Naive thymus-derived CD4-positive, alpha-beta T cell (primary cell): ENCODE measurements at regions not wholly inside any gene's neighbourhood (a gene's known extent, or its start where the extent isn't known, plus 50 kb on each side); places are given as distances from the start of the nearest gene placed in this dataset.

ENCODE experiments used
- ATAC-seq: fragments of 150-1000 bp; cut with Tn5 transposase; 2 replicates; pipeline ENCODE4 v1.10.0; 2021; ENCODE audit warnings: mild to moderate bottlenecking, moderate library complexity
- CTCF ChIA-PET: fragments of 350-600 bp; sonication (Branson Sonifier 250); formaldehyde crosslinking; loops from one replicate; lab custom pipeline; 2021; ENCODE audit warnings: antibody characterized with exemption; lab: Charles Lee
- POLR2A ChIA-PET: fragments of 350-600 bp; sonication (Branson Sonifier 250); formaldehyde crosslinking; loops from one replicate; lab custom pipeline; 2021; ENCODE audit warnings: antibody characterized with exemption, inconsistent platforms; lab: Charles Lee
- DNase-seq, 9 donors: peaks; one replicate each; pipeline versions ENCODE4 v3.0.0 to v3.0.0-alpha.2; 2020 to 2022; ENCODE audit warnings: mixed read lengths in 1 of 9
- H3K27ac ChIP-seq: one replicate; pipeline ENCODE4 v1.7.0; 2013; ENCODE audit warnings: mild to moderate bottlenecking, low read depth, low read length, moderate library complexity
- H3K27me3 ChIP-seq, 2 donors: one replicate each; pipeline ENCODE4 v1.7.0; 2013; ENCODE audit warnings: low read length in 2 of 2, mild to moderate bottlenecking in 2 of 2, moderate library complexity in 2 of 2; ENCODE audit not compliant: control insufficient read depth in 2 of 2, insufficient read depth in 2 of 2
- H3K36me3 ChIP-seq, 3 experiments: 1 replicate in 2 of 3; 2 replicates in 1 of 3; pipeline ENCODE4 v1.7.0; 2013; ENCODE audit warnings: low read length in 3 of 3, mild to moderate bottlenecking in 3 of 3, moderate library complexity in 1 of 3; ENCODE audit not compliant: insufficient read depth in 3 of 3, control insufficient read depth in 2 of 3
- H3K4me1 ChIP-seq, 2 donors: one replicate each; pipeline ENCODE4 v1.7.0; 2013; ENCODE audit warnings: low read length in 2 of 2, mild to moderate bottlenecking in 2 of 2, moderate library complexity in 1 of 2; ENCODE audit not compliant: control insufficient read depth in 2 of 2, insufficient read depth in 2 of 2
- H3K4me3 ChIP-seq: 2 replicates; pipeline ENCODE4 v1.7.0; 2013; ENCODE audit warnings: mild to moderate bottlenecking, low read length
- H3K9me3 ChIP-seq, 3 experiments: 1 replicate in 2 of 3; 2 replicates in 1 of 3; pipeline ENCODE4 v1.7.0; 2013; ENCODE audit warnings: low read length in 3 of 3; ENCODE audit not compliant: control insufficient read depth in 2 of 3
- H3K27ac Mint-ChIP-seq, 9 donors: one replicate each; pipeline ENCODE4 v1.8.0; 2020 to 2022; ENCODE audit warnings: mixed read lengths in 9 of 9, mild to moderate bottlenecking in 8 of 9, moderate library complexity in 5 of 9, inconsistent platforms in 2 of 9
- H3K27me3 Mint-ChIP-seq, 5 donors: one replicate each; pipeline ENCODE4 v1.8.0; 2021 to 2022; ENCODE audit warnings: mixed read lengths in 5 of 5, mild to moderate bottlenecking in 1 of 5
- H3K36me3 Mint-ChIP-seq, 5 donors: one replicate each; pipeline ENCODE4 v1.8.0; 2020 to 2022; ENCODE audit warnings: mixed read lengths in 5 of 5, mild to moderate bottlenecking in 3 of 5, inconsistent platforms in 1 of 5
- H3K4me1 Mint-ChIP-seq, 7 donors: one replicate each; pipeline ENCODE4 v1.8.0; 2020 to 2022; ENCODE audit warnings: mixed read lengths in 7 of 7, mild to moderate bottlenecking in 3 of 7, inconsistent platforms in 1 of 7
- H3K4me3 Mint-ChIP-seq, 10 donors: one replicate each; pipeline ENCODE4 v1.8.0; 2020 to 2022; ENCODE audit warnings: mild to moderate bottlenecking in 10 of 10, mixed read lengths in 10 of 10, moderate library complexity in 6 of 10, inconsistent platforms in 2 of 10
- H3K9me3 Mint-ChIP-seq, 11 donors: one replicate each; pipeline ENCODE4 v1.8.0; 2020 to 2022; ENCODE audit warnings: mixed read lengths in 11 of 11, mild to moderate bottlenecking in 4 of 11, inconsistent platforms in 1 of 11, moderate library complexity in 1 of 11
- intact Hi-C, 2 donors: fragments of 100-400 bp; cut with micrococcal nuclease; formaldehyde crosslinking; loops; one replicate each; pipeline ENCODE4 v1.15.1; 2023

GRCh38 chr4:126958482-126958881 is 674.3 kb upstream of the INTU start:
- Histone ChIP-seq H3K27me3 (no peaks in the 10 kb centered on the region), H3K4me1 (no peaks in the 10 kb centered on the region), H3K36me3 (no peaks in the 10 kb centered on the region), H3K9me3 (no peaks in the 10 kb centered on the region), H3K4me3 (no peak overlapping the region), H3K27ac (no peak overlapping the region)
- H3K4me3 Mint-ChIP-seq, result no peak overlapping the region
- no peak for ATAC-seq
- H3K27ac Mint-ChIP-seq, result no peak overlapping the region
- DNase-seq, result no peak
- ChIA-PET CTCF (no interaction called here), POLR2A (no interaction called here)
- H3K27me3 Mint-ChIP-seq, result no peaks in the 10 kb centered on the region
- H3K36me3 Mint-ChIP-seq, result no peaks in the 10 kb centered on the region
- peaks cover 0 to 10% (median 2%) of the 10 kb centered on the region in 11 donors for H3K9me3 Mint-ChIP-seq
- H3K4me1 Mint-ChIP-seq, result no peaks in the 10 kb centered on the region
- intact Hi-C loops, result no loop called here

GRCh38 chr4:126959056-126959745 is 673.6 kb upstream of the INTU start:
- Histone ChIP-seq H3K27ac (no peak overlapping the region), H3K4me1 (no peaks in the 10 kb centered on the region), H3K4me3 (no peak overlapping the region), H3K27me3 (no peaks in the 10 kb centered on the region), H3K9me3 (no peaks in the 10 kb centered on the region), H3K36me3 (no peaks in the 10 kb centered on the region)
- intact Hi-C loops, result no loop called here
- Mint-ChIP-seq H3K27me3 (no peaks in the 10 kb centered on the region), H3K4me1 (no peaks in the 10 kb centered on the region), H3K4me3 (no peak overlapping the region), H3K36me3 (no peaks in the 10 kb centered on the region), H3K27ac (no peak overlapping the region), H3K9me3 (peaks cover 0 to 10% (median 3%) of the 10 kb centered on the region in 11 donors)
- ChIA-PET CTCF (no interaction called here), POLR2A (no interaction called here)
- ATAC-seq (no peak), DNase-seq (no peak)

GRCh38 chr4:126960760-126961159 is 672.0 kb upstream of the INTU start:
- H3K4me1 Mint-ChIP-seq, result no peaks in the 10 kb centered on the region
- ChIA-PET POLR2A (no interaction called here), CTCF (no interaction called here)
- H3K27me3 Mint-ChIP-seq, result no peaks in the 10 kb centered on the region
- H3K4me3 Mint-ChIP-seq, result no peak overlapping the region
- intact Hi-C loops, result no loop called here
- no peak overlapping the region for H3K4me3 ChIP-seq
- H3K9me3 Mint-ChIP-seq, result peaks cover 0 to 14% (median 2%) of the 10 kb centered on the region in 11 donors
- ATAC-seq (no peak), DNase-seq (no peak)
- no peaks in the 10 kb centered on the region for H3K36me3 ChIP-seq
- H3K9me3 ChIP-seq, result no peaks in the 10 kb centered on the region
- H3K27ac ChIP-seq, result no peak overlapping the region
- H3K27ac Mint-ChIP-seq, result no peak overlapping the region
- no peaks in the 10 kb centered on the region for H3K4me1 ChIP-seq
- H3K36me3 Mint-ChIP-seq, result no peaks in the 10 kb centered on the region
- H3K27me3 ChIP-seq, result no peaks in the 10 kb centered on the region

GRCh38 chr4:126961661-126962060 is 671.1 kb upstream of the INTU start:
- ATAC-seq (no peak), DNase-seq (no peak)
- H3K9me3 Mint-ChIP-seq, result peaks cover 0 to 14% (median 1%) of the 10 kb centered on the region in 11 donors
- H3K36me3 Mint-ChIP-seq, result no peaks in the 10 kb centered on the region
- H3K27ac Mint-ChIP-seq, result no peak overlapping the region
- no peak overlapping the region for H3K27ac ChIP-seq
- ChIA-PET CTCF (no interaction called here), POLR2A (no interaction called here)
- no peaks in the 10 kb centered on the region for H3K27me3 Mint-ChIP-seq
- no peak overlapping the region for H3K4me3 Mint-ChIP-seq
- no peak overlapping the region for H3K4me3 ChIP-seq
- no peaks in the 10 kb centered on the region for H3K4me1 Mint-ChIP-seq
- no peaks in the 10 kb centered on the region for H3K4me1 ChIP-seq
- no peaks in the 10 kb centered on the region for H3K36me3 ChIP-seq
- no peaks in the 10 kb centered on the region for H3K9me3 ChIP-seq
- intact Hi-C loops, result no loop called here
- no peaks in the 10 kb centered on the region for H3K27me3 ChIP-seq

- Mint-ChIP-seq H3K4me1 (no peaks in the 10 kb centered on the region), H3K4me3 (no peak overlapping the region), H3K9me3 (peaks cover 0 to 18% (median 2%) of the 10 kb centered on the region in 11 donors), H3K27me3 (no peaks in the 10 kb centered on the region), H3K27ac (no peak overlapping the region), H3K36me3 (no peaks in the 10 kb centered on the region)
- H3K36me3 ChIP-seq, result no peaks in the 10 kb centered on the region
- H3K27me3 ChIP-seq, result no peaks in the 10 kb centered on the region
- ATAC-seq, result no peak
- intact Hi-C loops, result no loop called here
- POLR2A ChIA-PET, result no interaction called here
- no peak overlapping the region for H3K27ac ChIP-seq
- no peaks in the 10 kb centered on the region for H3K9me3 ChIP-seq
- CTCF ChIA-PET, result no interaction called here
- H3K4me1 ChIP-seq, result no peaks in the 10 kb centered on the region
- no peak for DNase-seq
- H3K4me3 ChIP-seq, result no peak overlapping the region
Measured at GRCh38 chr4:126965877-126966276, 666.9 kb upstream of the INTU start.

- CTCF ChIA-PET, result no interaction called here
- no peak overlapping the region for H3K27ac ChIP-seq
- no peak for ATAC-seq
Measured at GRCh38 chr4:126969360-126970235, 663.2 kb upstream of the INTU start.

More at GRCh38 chr4:126969360-126970235, 663.2 kb upstream of the INTU start:
- H3K36me3 ChIP-seq, result no peaks in the 10 kb centered on the region
- H3K36me3 Mint-ChIP-seq, result no peaks in the 10 kb centered on the region
- no peak overlapping the region for H3K4me3 ChIP-seq
- H3K4me1 Mint-ChIP-seq, result no peaks in the 10 kb centered on the region
- no peak for DNase-seq
- no peak overlapping the region for H3K4me3 Mint-ChIP-seq
- H3K27ac Mint-ChIP-seq, result no peak overlapping the region
- H3K4me1 ChIP-seq, result no peaks in the 10 kb centered on the region
- H3K27me3 Mint-ChIP-seq, result no peaks in the 10 kb centered on the region
- intact Hi-C loops, result no loop called here
- POLR2A ChIA-PET, result no interaction called here
- H3K9me3 ChIP-seq, result no peaks in the 10 kb centered on the region
- no peaks in the 10 kb centered on the region for H3K27me3 ChIP-seq
- peaks cover 0 to 19% (median 4%) of the 10 kb centered on the region in 11 donors for H3K9me3 Mint-ChIP-seq
